ENCODE measurements at regions not wholly inside any gene's neighbourhood (a gene's known extent, or its start where the extent isn't known, plus 50 kb on each side); places are given as distances from the start of the nearest gene placed in this dataset.

GRCh38 chr2:145394181-145394580 lies 874.3 kb upstream of the ZEB2 start:
- DNase-seq (no peak), ATAC-seq (ENCODE audit: low read depth) (no peak)
- H3K36me3 Mint-ChIP-seq (ENCODE audit: low read depth) = no peaks in the 10 kb centered on the region
- ChIA-PET CTCF (no interaction called here), POLR2A (no interaction called here)
- H3K27me3 Mint-ChIP-seq = no peaks in the 10 kb centered on the region
- no peaks in the 10 kb centered on the region for H3K4me1 Mint-ChIP-seq
- intact Hi-C loops (cut with micrococcal nuclease) = no loop called here
- H3K9me3 Mint-ChIP-seq = peaks cover 6% of the 10 kb centered on the region
- no peak overlapping the region for H3K27ac Mint-ChIP-seq
- no peak for TF ChIP-seq CTCF (IDR thresholded peaks at IDR 0.05)
- H3K4me3 Mint-ChIP-seq = no peak overlapping the region

GRCh38 chr2:145386973-145387372 lies 867.1 kb upstream of the ZEB2 start:
- DNase-seq = no peak
- Mint-ChIP-seq H3K9me3 (peaks cover 6% of the 10 kb centered on the region), H3K27ac (no peak overlapping the region), H3K27me3 (no peaks in the 10 kb centered on the region), H3K4me1 (no peaks in the 10 kb centered on the region), H3K36me3 (ENCODE audit: low read depth) (no peaks in the 10 kb centered on the region), H3K4me3 (no peak overlapping the region)
- POLR2A ChIA-PET = no interaction called here
- CTCF ChIA-PET = no interaction called here
- no peak for TF ChIP-seq CTCF (IDR thresholded peaks at IDR 0.05)
- intact Hi-C loops (cut with micrococcal nuclease) = no loop called here
- ATAC-seq (ENCODE audit: low read depth) = no peak

DNA sequence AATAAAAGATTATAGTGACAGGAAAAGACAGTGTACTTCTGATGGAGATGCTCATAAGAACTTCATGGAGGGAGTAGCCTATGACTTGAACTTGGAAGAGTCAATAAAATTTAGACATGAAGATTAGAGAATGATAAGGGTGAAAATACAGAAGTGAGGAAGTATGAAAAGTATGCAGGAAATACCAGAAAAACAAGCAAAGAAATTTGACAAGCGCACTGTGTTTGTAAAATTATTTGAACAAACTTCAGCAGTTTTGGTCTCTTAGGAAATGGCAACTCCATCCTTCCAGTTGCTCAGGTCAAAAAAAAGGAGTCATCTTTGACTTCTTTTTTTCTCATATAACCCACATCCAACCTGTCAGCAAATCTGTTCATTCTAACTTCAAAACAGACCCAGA lies 864.0 kb upstream of the ZEB2 start:
- Mint-ChIP-seq H3K36me3 (ENCODE audit: low read depth) (no peaks in the 10 kb centered on the region), H3K9me3 (no peaks in the 10 kb centered on the region), H3K4me3 (no peak overlapping the region), H3K4me1 (no peaks in the 10 kb centered on the region), H3K27me3 (no peaks in the 10 kb centered on the region), H3K27ac (no peak overlapping the region)
- no peak for DNase-seq
- no peak for TF ChIP-seq CTCF (IDR thresholded peaks at IDR 0.05)
- CTCF ChIA-PET = interaction anchor here (1.2 kb wide), 1 partner anchor 369 kb away, joined by 3 read pairs; no protein-coding TSS in a partner anchor
- intact Hi-C loops (cut with micrococcal nuclease) = no loop called here
- POLR2A ChIA-PET = no interaction called here
- no peak for ATAC-seq (ENCODE audit: low read depth)

DNA sequence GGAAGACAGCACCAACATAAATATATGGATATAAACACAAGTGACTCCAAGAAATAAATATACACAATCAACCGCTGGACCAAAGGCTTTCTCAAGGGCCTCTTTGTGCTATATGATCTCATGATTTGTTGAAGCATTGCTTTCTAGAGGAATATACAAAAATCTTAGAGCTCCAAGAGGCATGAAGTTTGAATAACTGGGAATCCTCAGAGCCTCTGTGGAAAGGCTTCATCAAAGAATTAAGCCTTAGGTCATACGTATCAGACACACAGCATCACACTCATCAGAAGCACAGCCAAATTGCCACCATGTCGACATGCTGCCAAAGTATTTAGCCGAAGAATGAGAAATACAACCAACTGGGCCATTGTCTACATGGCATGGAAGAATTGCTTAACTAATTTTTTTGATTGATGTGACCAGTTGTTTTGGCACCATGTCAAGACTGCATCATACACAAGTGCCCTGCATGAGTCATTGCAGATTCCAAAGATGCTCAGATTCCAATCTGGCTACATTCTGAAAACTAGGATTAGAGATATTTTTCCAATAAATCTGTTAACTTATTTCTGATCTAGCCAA lies 860.6 kb upstream of the ZEB2 start:
- H3K27me3 Mint-ChIP-seq = no peaks in the 10 kb centered on the region
- ATAC-seq (ENCODE audit: low read depth) (no peak), DNase-seq (no peak)
- TF ChIP-seq CTCF (IDR thresholded peaks at IDR 0.05) = no peak
- H3K4me1 Mint-ChIP-seq = no peaks in the 10 kb centered on the region
- H3K27ac Mint-ChIP-seq = no peak overlapping the region
- ChIA-PET POLR2A (no interaction called here), CTCF (no interaction called here)
- no peaks in the 10 kb centered on the region for H3K36me3 Mint-ChIP-seq (ENCODE audit: low read depth)
- intact Hi-C loops (cut with micrococcal nuclease) = no loop called here
- no peak overlapping the region for H3K4me3 Mint-ChIP-seq
- no peaks in the 10 kb centered on the region for H3K9me3 Mint-ChIP-seq

DNA sequence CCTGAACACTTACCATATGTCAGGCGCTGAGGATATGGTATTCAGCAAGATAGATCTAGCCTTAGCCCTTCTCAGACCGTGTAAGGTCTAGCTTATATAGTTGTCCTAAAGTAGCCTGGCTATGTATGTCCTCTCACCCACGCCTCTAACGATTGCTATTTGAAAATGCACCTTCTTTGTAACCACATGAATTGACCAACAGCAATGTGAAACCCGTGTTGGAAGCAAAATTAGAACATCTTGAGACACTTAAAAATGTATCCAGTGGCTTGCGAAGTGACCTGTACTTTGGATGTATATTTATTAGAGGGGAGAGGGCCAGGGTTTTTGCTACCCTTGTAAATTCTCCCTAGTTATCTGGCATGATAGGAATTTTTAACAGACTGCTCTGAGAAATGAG lies 860.0 kb upstream of the ZEB2 start:
- H3K36me3 Mint-ChIP-seq (ENCODE audit: low read depth) = no peaks in the 10 kb centered on the region

More for the DNA sequence above, 860.0 kb upstream of the ZEB2 start:
- ATAC-seq (ENCODE audit: low read depth) (no peak), DNase-seq (no peak)
- Mint-ChIP-seq H3K9me3 (no peaks in the 10 kb centered on the region), H3K27me3 (no peaks in the 10 kb centered on the region), H3K27ac (no peak overlapping the region), H3K4me3 (no peak overlapping the region), H3K4me1 (no peaks in the 10 kb centered on the region)
- intact Hi-C loops (cut with micrococcal nuclease) = no loop called here
- CTCF ChIA-PET = no interaction called here
- no peak for TF ChIP-seq CTCF (IDR thresholded peaks at IDR 0.05)
- POLR2A ChIA-PET = no interaction called here
